A673 (cell line): ENCODE measurements at regions not wholly inside any gene's neighbourhood (a gene's known extent, or its start where the extent isn't known, plus 50 kb on each side); places are given as distances from the start of the nearest gene placed in this dataset.
"Not testable (repeated sequence)": the region's sequence is repeated elsewhere in the genome, so short reads cannot be mapped to it uniquely, and the experiment has no call there.

Experiments used
- BruUV-seq: library from RNA; stranded (reverse); fragments of 400-500 nt; replicated peaks from 2 replicates; lab custom pipeline; 2021; lab: Mats Ljungman, UMichigan
- CTCF ChIA-PET: fragments of 300-600 bp; sonication (Branson Sonifier 250); formaldehyde crosslinking; loops from one replicate; lab custom pipeline; 2022; ENCODE audit warnings: antibody characterized with exemption; lab: Charles Lee
- POLR2A ChIA-PET: fragments of 300-600 bp; sonication (Branson Sonifier 250); formaldehyde crosslinking; loops from one replicate; lab custom pipeline; 2022; ENCODE audit warnings: antibody characterized with exemption; ENCODE audit not compliant: low non-redundant PET; lab: Charles Lee
- DNase-seq: peaks from one replicate; pipeline ENCODE4 v3.0.0-alpha.2; 2015; ENCODE audit warnings: low spot score
- H3K27ac ChIP-seq: fragments of 200-600 bp; sonication (generic); 2 replicates; pipeline ENCODE4 v1.5.1; 2016; ENCODE audit warnings: mixed run types, low read depth, mild to moderate bottlenecking, mixed read lengths, antibody characterized with exemption, low read length; ENCODE audit not compliant: poor library complexity, severe bottlenecking
- H3K27me3 ChIP-seq: fragments of 200-600 bp; sonication (generic); replicated peaks from 2 replicates; pipeline ENCODE4 v1.6.1; 2017; ENCODE audit warnings: mixed run types, low read depth, mild to moderate bottlenecking, mixed read lengths, antibody characterized with exemption, low read length; ENCODE audit not compliant: insufficient read depth, poor library complexity
- H3K36me3 ChIP-seq: fragments of 200-600 bp; sonication (generic); 2 replicates; pipeline ENCODE4 v1.6.1; 2016; ENCODE audit warnings: mixed run types, mild to moderate bottlenecking, mixed read lengths, antibody characterized with exemption, low read length; ENCODE audit not compliant: insufficient read depth, poor library complexity, severe bottlenecking
- H3K4me1 ChIP-seq: fragments of 200-600 bp; sonication (generic); 2 replicates; pipeline ENCODE4 v1.6.1; 2017; ENCODE audit warnings: mixed run types, mild to moderate bottlenecking, mixed read lengths, antibody characterized with exemption, low read length; ENCODE audit not compliant: insufficient read depth, poor library complexity, severe bottlenecking
- H3K4me3 ChIP-seq: fragments of 200-600 bp; sonication (generic); 2 replicates; pipeline ENCODE4 v1.5.1; 2016; ENCODE audit warnings: low read depth, mixed run types, mild to moderate bottlenecking, mixed read lengths, low read length; ENCODE audit not compliant: poor library complexity, severe bottlenecking
- H3K9me3 ChIP-seq: fragments of 200-600 bp; sonication (generic); 2 replicates; pipeline ENCODE4 v1.6.1; 2016; ENCODE audit warnings: mixed run types, low read depth, mild to moderate bottlenecking, mixed read lengths, antibody characterized with exemption, low read length; ENCODE audit not compliant: poor library complexity, severe bottlenecking
- EZH2 ChIP-seq: fragments of 200-600 bp; sonication (generic); IDR thresholded peaks from 2 replicates; pipeline ENCODE4 v1.6.1; 2017; ENCODE audit warnings: borderline replicate concordance, low read depth, mild to moderate bottlenecking, mixed read lengths, antibody characterized with exemption, low read length; ENCODE audit not compliant: poor library complexity, severe bottlenecking
- intact Hi-C: fragments of 100-400 bp; cut with micrococcal nuclease; formaldehyde crosslinking; loops from one replicate; pipeline ENCODE4 v1.10.0; 2022; ENCODE audit not compliant: unreplicated experiment
- TF ChIP-seq, protein P1 (sequence below): fragments of 300-800, 200-600 bp; sonication (generic); conservative IDR thresholded peaks from 2 replicates; pipeline ENCODE4 v1.5.1; 2017; ENCODE audit warnings: low read depth, mild to moderate bottlenecking, antibody characterized with exemption, low read length, moderate library complexity, mixed read lengths

GRCh38 chr3:24565656-24566055, 71.0 kb upstream of the THRB start:
- POLR2A ChIA-PET: no interaction called here
- TF ChIP-seq, protein P1, sequence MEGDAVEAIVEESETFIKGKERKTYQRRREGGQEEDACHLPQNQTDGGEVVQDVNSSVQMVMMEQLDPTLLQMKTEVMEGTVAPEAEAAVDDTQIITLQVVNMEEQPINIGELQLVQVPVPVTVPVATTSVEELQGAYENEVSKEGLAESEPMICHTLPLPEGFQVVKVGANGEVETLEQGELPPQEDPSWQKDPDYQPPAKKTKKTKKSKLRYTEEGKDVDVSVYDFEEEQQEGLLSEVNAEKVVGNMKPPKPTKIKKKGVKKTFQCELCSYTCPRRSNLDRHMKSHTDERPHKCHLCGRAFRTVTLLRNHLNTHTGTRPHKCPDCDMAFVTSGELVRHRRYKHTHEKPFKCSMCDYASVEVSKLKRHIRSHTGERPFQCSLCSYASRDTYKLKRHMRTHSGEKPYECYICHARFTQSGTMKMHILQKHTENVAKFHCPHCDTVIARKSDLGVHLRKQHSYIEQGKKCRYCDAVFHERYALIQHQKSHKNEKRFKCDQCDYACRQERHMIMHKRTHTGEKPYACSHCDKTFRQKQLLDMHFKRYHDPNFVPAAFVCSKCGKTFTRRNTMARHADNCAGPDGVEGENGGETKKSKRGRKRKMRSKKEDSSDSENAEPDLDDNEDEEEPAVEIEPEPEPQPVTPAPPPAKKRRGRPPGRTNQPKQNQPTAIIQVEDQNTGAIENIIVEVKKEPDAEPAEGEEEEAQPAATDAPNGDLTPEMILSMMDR: no peak
- TF ChIP-seq EZH2: no peak
- CTCF ChIA-PET: no interaction called here
- Histone ChIP-seq H3K4me3 (no peak overlapping the region), H3K27me3 (no peaks in the 10 kb centered on the region), H3K9me3 (peaks cover 11% of the 10 kb centered on the region), H3K27ac (no peak overlapping the region), H3K36me3 (no peaks in the 10 kb centered on the region), H3K4me1 (no peaks in the 10 kb centered on the region)
- intact Hi-C loops: no loop called here
- BruUV-seq: no TSS peak
- DNase-seq: no peak

GRCh38 chr3:24566927-24567326, 72.3 kb upstream of the THRB start:
- DNase-seq: no peak
- no peak overlapping the region for H3K4me3 ChIP-seq
- H3K36me3 ChIP-seq: no peaks in the 10 kb centered on the region
- H3K27me3 ChIP-seq: no peaks in the 10 kb centered on the region
- H3K4me1 ChIP-seq: no peaks in the 10 kb centered on the region
- peaks cover 11% of the 10 kb centered on the region for H3K9me3 ChIP-seq
- TF ChIP-seq, protein P1: no peak
- POLR2A ChIA-PET: no interaction called here
- CTCF ChIA-PET: no interaction called here
- BruUV-seq: no TSS peak
- intact Hi-C loops: no loop called here
- no peak overlapping the region for H3K27ac ChIP-seq

DNA sequence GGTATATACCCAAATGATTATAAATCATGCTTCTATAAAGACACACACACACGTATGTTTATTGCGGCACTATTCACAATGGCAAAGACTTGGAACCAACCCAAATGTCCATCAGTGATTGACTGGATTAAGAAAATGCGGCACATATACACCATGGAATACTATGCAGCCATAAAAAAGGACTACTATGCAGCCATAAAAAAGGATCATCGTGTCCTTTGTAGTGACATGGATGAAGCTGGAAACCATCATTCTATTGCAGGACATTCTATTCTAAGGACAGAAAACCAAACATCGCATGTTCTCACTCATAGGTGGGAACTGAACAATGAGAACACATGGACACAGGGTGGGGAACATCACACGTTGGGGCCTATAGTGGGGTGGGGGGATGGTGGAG, 77.8 kb upstream of the THRB start:
- H3K4me1 ChIP-seq, DNase-seq, H3K36me3 ChIP-seq, H3K27ac ChIP-seq, intact Hi-C loops, H3K4me3 ChIP-seq, CTCF ChIA-PET, H3K9me3 ChIP-seq, H3K27me3 ChIP-seq, BruUV-seq, POLR2A ChIA-PET: not testable (repeated sequence)

GRCh38 chr3:24573576-24573975, 78.9 kb upstream of the THRB start:
- ChIA-PET POLR2A (no interaction called here), CTCF (no interaction called here)
- DNase-seq: no peak
- no TSS peak for BruUV-seq
- Histone ChIP-seq H3K36me3 (no peaks in the 10 kb centered on the region), H3K4me3 (no peak overlapping the region), H3K27me3 (no peaks in the 10 kb centered on the region), H3K27ac (no peak overlapping the region), H3K9me3 (no peaks in the 10 kb centered on the region), H3K4me1 (no peaks in the 10 kb centered on the region)
- TF ChIP-seq EZH2: no peak
- TF ChIP-seq, protein P1: no peak
- intact Hi-C loops: no loop called here
